Daoy (cell line): ENCODE measurements at regions not wholly inside any gene's neighbourhood (a gene's known extent, or its start where the extent isn't known, plus 50 kb on each side); places are given as distances from the start of the nearest gene placed in this dataset.
A peak's percentile ranks its signal among the peaks of the same experiment; 100 is the strongest.
"Not testable (repeated sequence)": the region's sequence is repeated elsewhere in the genome, so short reads cannot be mapped to it uniquely, and the experiment has no call there.

Experiments used
- DNase-seq: peaks from one replicate; pipeline ENCODE4 v3.0.0-alpha.2; 2015; ENCODE audit warnings: low read depth

GRCh38 chr3:16075647-16076046 is 98.8 kb upstream of the GALNT15 start:
- no peak for DNase-seq

GRCh38 chr3:16076564-16076963 is 97.9 kb upstream of the GALNT15 start:
- DNase-seq = no peak

DNA sequence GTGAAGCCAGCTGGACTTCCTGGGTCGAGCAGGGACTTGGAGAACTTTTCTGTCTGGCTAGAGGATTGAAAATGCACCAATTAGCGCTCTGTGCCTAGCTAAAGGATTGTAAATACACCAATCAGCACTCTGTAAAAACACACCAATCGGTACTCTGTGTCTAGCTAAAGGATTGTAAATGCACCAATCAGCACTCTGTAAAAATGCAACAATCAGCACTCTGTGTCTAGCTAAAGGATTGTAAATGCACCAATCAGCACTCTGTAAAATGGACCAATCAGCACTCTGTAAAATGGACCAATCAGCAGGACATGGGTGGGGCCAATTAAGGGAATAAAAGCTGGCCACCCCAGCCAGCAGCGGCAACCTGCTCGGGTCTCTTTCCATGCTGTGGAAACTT is 97.3 kb upstream of the GALNT15 start:
- DNase-seq = not testable (repeated sequence)

DNA sequence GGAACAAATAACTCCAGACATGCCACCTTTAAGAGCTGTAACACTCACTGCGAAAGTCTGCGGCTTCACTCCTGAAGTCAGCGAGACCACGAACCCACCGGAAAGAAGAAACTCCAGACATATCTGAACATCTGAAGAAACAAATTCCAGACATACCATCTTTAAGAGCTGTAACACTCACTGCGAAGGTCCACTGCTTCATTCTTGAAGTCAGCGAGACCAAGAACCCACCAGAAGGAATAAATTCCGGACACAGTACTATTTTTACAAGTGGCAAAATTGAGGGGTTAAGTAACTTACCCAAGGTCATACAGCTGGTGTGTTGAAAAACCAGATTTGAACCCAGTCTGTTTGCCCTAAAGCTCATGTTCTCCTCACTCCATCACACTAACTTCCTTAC is 96.8 kb upstream of the GALNT15 start:
- not testable (repeated sequence) for DNase-seq

DNA sequence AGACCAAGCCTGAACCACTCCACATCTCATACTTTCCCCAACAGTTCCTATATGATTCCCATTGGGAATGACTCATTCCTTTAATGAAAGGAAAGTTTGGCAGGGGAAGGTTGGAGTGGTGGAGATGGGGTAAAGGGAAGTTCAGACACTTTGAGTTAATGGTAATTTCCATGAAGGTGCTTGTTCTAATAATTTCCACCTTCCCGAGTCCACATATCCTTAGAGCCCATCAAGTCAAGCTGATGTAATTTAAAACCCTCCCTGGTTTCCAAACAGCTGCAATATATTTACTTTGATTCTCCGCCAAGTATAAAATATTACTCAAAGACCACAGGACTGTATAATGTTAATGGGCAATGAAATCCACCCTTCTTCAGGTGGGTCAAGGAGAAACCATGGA is 95.0 kb upstream of the GALNT15 start:
- DNase-seq = peak; percentile 25

- no peak for DNase-seq
These were observed 92.8 kb upstream of the GALNT15 start for GRCh38 chr3:16081661-16082060.

DNA sequence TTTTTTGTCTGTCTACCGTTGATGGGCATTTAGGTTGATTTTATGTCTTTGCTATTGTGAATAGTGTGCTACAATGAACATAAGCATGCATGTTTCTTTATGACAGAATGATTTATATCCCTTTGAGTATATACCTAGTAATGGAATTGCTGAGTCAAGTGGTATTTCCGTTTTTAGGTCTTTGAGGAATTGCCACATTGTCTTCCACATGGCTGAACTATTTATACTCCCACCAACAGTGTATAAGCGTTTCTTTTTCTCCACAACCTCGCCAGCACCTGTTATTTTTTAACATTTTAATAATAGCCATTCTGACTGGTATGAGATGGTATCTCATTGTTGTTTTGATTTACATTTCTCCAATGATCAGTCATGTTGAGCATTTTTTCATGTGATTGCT is 89.6 kb upstream of the GALNT15 start:
- no peak for DNase-seq

GRCh38 chr3:16085410-16085809 is 89.1 kb upstream of the GALNT15 start:
- DNase-seq = no peak

DNA sequence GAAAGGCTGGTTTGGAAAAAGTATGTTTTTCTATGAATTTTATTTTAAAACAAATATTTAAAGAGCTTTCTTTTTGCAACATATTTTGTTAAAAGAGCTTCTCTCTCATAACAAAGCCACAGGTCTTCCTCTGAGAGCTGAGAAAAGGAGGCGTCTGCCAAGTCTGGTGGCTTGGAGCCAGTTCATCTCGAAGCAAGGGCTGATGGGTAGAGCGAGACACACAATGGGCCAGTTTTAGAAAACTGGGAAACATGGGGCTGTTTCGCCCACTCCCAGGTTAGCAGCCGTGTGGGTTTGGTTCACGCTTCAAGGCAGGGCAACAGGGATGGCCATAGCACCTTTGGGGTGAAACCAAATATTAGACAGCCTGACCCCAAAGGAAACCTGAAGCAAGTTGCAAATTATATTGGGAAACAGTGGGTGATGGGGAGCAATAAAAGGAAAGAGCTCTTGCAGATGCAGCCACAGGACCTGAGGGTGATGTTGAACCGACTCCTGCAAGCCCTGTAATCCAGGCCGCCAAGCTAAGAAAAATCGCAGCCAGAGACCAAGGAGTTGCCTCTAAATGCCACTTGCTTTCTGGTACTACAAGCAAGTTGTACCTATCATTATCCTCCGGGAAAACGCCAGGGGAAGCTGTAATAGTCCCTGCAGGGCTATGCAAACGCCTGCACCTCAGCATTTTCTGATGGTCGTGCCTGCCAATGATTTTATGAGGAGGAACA is 88.4 kb upstream of the GALNT15 start:
- no peak for DNase-seq

- no peak for DNase-seq
These were observed 87.8 kb upstream of the GALNT15 start for GRCh38 chr3:16086690-16087089.

GRCh38 chr3:16088496-16088895 is 86.0 kb upstream of the GALNT15 start:
- no peak for DNase-seq

DNA sequence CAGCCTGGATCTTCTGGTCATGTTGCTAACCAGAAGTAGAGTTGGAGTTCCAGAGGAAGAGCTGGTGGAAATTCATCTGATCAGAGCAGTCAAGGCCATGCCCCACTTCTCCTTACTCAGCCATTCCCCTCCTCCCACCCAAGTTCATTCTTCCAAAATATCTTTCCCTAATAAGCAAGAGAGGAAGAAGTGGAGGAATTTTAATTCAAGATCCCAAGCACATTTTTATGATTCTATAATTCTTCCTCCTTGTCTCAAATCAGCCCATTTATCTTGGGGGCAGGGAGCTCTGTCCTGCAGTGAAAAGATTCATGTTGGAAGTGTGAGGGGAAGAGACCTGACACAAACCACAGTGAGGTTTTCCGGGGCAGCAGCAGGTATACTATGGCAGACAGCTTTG is 85.0 kb upstream of the GALNT15 start:
- no peak for DNase-seq

DNA sequence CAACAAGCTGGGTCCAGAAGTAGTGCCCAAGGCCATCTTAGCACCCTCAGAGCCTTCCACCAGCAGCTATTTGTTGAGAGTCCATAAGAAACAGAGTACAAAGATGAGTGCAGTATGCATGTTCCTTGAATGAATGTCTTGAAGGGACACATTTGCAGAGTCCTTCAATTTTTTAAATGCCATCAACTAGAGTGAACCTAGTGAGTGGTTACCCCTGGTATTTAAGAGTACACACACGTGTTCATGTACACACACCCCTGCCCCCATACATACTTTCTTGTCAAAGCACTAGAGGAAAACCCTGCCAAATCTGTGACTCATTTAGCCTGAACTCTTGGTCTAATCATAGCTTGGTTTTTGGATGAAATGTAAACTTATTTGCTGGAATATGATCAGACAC is 84.5 kb upstream of the GALNT15 start:
- DNase-seq = peak; percentile 61

DNA sequence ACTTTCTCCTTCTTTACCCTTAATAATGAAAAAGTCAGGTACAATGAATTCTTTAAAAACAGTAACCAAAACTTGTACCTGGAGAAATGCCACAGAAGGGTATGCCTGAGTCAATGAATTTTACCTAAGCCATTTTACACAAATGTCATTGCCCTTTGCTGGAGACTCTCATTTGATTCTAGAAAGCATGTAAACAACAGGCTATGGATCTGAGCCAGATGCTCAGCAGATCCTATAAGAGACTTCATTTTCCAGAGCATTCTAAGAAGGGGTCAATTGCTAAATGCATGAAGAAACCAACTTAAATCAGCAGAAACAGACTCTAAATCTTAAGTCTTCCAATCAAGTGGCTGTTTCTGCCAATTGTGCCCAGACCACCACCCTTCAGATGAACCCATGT is 83.8 kb upstream of the GALNT15 start:
- DNase-seq = no peak

- no peak for DNase-seq
These were observed 81.6 kb upstream of the GALNT15 start for GRCh38 chr3:16092923-16093322.

DNA sequence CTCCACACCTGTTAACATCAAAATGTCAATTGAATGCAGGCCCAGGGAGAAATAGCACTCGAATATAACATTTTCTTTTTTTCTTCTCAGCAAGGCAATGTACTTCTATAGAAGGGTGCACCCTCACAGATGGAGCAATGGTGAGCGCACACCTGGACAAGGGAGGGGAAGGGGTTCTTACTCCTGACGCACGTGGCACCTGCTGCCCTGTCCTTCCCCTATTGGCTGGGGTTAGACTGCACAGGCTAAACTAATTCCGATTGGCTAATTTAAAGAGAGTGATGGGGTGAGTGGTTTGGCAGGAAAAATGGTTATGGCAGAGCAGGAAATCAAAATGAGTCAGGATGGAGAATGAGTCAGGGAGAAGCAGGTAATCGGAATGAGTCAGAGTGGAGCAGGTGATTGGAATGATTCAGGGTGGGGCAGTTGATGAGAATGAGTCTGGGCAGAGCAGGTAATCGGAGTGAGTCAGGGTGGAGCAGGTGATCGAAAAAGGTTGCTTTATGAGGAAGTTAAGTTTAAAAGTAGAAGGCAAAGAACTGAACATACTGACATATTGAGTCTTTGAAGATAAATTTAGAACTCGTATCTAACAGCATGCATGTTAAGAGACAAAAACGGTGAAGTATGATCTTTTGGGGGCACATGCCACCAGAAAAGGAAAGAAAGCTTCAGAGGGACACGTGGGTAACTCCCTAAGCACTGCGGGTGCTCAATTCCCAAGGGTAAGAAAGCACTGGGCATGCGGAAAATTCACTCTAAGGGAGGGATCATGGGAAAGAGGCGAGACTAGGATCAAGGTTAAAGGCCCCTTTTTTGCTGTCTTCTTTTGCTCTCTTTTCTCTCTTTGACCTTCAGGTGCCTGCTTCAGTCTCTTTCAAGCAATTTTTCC is 72.9 kb upstream of the GALNT15 start:
- DNase-seq = peak; percentile 51

GRCh38 chr3:16102187-16102561 is 72.3 kb upstream of the GALNT15 start:
- DNase-seq = no peak

GRCh38 chr3:16102905-16103364 is 71.5 kb upstream of the GALNT15 start:
- DNase-seq = peak; percentile 19

DNA sequence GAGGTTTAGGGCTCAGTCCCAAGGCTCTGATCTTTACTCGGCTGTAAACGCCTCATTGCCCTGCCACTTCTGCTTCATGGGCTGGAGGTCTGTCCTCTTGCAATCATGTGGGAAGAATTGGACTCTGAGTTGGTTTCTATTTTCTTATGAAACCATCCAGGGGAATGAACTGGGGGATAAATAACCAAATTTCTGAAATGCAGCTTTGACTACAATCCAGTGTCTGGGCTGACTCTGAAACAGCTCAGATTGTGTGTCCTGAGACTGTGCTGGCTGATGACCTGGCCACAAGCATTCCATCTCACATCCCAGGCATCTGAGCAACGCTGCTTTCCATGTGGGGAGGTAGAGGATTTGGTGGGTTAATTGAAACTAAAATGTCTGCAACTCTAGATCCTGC is 71.0 kb upstream of the GALNT15 start:
- DNase-seq = no peak

DNA sequence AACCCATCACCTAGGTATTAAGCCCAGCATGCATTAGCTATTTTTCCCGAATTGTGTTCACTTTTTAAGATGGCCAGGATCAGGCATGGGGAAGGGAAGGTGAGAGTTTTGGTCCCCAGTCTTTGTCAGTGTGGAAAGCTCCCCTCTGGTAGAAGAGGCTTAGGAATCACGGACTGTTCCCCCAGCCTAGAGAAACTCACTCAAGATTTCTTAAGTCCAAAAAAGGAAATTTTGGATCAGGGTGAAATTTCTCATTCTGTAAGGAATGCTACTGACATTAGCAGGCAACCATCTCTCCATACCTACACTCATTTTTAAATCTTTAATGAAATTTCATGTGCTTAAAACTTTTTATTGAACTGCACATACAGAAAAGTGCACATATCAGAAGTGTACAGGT is 70.3 kb upstream of the GALNT15 start:
- DNase-seq = no peak

DNA sequence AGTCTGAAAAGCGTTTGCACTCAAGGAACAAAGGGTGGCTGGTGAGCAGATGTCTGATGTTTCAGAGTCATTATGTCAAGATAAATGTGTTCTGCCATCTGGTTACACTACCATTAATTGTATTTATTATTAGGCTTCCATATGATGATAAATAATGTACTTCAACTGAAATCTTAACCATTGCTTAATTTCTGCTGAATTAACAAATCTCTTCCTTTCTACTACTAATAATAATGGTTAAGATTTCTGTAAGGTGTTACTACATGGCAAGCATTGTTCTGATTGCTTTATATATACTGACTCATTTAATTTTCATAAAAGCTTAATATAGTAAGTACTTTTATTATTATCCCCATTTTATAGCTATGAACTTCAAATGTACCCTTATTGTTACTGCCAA is 68.4 kb upstream of the GALNT15 start:
- DNase-seq = no peak

DNA sequence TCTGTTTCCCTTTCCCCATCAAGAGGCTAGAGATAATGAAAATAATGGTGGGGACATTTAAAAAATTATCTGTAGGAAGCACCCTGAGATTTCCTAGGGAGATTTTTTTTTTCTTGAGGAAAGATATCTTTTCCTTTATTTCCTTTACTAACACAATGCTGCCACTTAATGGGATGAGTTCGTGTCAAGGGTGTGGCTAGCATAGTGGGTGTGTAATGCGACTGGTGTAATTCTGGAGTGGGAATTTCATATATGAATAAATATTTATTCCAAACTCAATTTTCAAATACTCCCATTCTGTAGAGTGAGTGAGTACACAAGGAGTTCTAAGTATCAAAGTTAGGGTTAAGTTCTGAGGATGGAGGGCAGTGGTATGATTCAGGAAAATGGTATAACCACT is 66.1 kb upstream of the GALNT15 start:
- DNase-seq = no peak

DNA sequence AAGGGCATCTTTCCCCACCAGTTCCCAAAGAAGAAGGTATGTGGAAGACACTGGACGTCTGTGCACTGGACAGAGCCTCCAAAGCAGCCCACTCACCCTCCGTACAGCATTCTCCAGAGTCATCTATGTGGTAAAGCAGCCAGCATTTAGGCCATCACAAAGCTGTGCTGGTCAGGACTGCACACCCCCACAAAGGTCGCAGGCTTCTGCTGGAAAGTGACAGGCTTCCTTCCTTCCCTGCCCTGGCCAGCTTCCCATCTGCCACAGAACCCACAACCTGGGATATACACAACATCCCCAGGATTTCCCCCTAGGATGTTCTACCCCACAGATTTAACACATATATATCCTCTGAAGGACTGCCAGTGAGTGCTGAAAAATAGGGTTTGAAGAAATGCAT is 64.6 kb upstream of the GALNT15 start:
- DNase-seq = no peak
